GM04504 (cell line): ENCODE measurements at regions not wholly inside any gene's neighbourhood (a gene's known extent, or its start where the extent isn't known, plus 50 kb on each side); places are given as distances from the start of the nearest gene placed in this dataset.

ENCODE experiments used
- DNase-seq: peaks from one replicate; pipeline ENCODE4 v3.0.0-alpha.2; 2012; ENCODE audit warnings: low read depth

GRCh38 chr6:104064876-104065275 lies 794.8 kb downstream of the HACE1 start:
- no peak for DNase-seq

DNA sequence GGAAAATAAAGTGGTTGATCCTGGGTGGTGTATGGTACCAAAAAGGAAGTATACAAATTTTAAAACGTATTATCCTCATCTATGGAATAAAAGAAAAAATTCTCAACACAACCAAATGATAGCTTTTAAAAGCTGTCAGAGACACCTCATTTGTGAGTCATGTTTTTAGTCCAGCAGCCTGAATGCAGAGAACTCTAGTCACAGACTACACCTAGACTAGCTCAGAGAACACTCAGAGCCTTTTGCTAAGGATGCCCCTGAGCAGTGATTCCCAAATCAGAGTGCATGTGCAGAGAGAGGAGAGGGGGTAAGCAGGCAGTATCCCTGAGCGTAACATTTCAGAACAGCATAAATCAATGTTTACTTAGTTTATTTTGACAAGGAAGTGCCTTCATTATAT lies 809.3 kb downstream of the HACE1 start:
- no peak for DNase-seq

GRCh38 chr6:104046426-104046825 lies 813.3 kb downstream of the HACE1 start:
- no peak for DNase-seq

DNA sequence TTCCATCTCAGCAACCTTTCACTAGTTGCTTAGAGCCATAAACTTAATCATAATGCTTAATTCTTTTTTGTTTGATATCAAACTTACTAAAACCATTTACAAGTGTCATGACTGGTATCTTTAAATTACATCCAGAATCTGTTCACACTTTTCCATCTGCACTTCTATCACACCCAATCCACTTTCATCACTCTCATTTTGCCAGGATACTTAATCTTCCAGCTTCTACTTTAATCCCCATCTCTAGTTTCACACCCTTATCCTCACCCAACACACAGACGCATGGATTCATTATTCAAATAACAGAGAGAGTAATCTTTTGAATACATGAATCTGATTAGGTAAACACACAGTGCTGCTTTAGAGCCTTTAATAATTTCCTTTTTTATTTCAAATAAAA lies 828.4 kb downstream of the HACE1 start:
- no peak for DNase-seq

DNA sequence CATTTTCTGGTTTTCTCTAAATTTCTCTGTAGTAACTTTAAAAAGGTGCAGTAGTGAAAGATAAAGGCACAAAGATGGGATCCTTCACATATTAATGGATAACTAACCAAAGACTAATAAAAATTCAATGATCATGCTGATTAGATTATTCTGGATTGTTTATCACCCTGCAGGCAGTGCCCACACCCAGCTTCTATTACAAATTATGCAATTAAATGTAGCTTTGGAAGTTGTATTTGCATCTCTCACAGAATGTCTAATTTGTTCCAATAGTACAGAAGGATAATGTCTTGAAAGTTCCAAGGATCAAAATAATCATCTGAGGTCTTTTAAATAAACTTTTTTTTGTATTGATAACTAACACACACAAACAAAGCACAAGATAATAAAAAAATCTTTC lies 837.6 kb downstream of the HACE1 start:
- no peak for DNase-seq

GRCh38 chr6:104019075-104019753 lies 840.5 kb downstream of the HACE1 start:
- DNase-seq = no peak

DNA sequence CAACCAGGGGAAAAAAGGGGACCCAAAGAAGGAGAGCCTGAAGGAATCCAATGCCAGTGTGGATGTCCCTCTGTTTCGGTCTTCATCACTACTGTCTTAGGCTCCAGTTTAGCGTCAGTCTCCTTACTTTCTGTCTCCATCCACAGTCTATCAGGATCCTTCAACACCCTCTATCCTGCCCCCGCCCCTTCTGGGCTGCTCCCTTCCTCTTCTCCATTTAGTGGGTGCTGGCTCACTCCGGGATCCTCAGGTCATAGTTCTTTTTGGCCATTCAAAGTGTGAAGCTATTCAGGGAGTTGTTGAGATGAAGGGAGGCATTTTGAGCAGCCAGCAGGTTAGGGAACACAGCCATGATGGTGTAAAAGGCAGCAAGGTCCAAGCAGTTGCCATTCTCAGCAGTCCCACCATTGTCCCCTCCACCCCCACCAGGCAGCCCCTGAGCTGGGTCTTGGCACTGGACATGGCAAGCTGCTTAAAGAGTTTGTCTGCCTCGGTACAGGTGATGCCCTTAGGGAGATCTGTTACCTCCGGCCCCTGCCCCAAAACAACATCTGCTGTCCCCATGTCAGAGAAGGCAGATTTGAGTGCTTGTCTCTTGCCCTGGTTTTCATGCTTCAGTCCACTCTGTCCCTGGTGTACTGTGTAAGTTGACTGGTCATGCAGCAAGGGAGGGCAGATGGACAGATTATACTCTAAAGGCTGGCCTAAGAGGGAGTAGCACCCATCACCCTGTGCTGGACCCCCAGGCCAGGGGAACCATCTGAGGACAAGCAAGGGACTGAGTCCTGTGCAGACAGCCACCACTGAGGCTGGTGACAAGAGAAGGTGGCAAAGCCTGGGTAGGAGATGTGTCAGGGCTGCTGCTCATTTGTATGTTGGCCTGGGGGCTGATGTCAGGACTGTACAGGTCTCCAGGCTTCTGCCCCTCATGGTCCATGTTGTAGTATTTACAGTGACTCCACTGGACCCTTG lies 842.0 kb downstream of the HACE1 start:
- no peak for DNase-seq

GRCh38 chr6:104014163-104014959 lies 845.4 kb downstream of the HACE1 start:
- no peak for DNase-seq

DNA sequence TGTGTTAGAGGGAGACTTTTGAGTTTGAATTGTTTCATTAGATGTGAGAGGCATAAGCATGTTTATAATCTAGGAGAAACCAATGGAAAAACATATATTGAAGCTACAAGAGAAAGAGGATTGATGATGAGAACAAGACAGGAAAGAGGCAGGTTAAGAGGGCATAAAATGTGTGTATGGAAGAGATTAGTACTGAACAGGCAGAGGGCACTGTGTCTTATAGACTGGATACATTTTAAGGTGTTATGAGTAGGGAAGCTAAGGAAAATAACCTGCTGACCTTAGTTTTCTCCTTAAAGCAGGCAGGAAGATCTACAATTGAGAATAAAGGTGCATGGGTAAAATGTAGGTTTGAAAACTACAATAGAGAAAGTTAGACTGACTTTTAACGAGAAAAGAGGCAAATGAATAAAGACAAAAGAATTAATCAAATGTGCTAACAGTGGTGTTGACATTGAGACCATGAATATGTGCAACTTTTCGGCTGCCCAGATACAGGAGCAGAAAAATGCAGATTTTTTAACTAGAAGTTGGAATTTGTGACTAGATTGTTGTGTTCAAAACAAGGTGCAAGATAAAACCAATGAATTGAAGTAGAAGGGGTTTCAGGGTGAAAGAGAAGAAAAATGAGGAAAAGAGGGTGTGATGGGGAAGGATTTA lies 846.3 kb downstream of the HACE1 start:
- DNase-seq = no peak

- no peak for DNase-seq
These were observed 848.8 kb downstream of the HACE1 start for GRCh38 chr6:104010897-104011296.

DNA sequence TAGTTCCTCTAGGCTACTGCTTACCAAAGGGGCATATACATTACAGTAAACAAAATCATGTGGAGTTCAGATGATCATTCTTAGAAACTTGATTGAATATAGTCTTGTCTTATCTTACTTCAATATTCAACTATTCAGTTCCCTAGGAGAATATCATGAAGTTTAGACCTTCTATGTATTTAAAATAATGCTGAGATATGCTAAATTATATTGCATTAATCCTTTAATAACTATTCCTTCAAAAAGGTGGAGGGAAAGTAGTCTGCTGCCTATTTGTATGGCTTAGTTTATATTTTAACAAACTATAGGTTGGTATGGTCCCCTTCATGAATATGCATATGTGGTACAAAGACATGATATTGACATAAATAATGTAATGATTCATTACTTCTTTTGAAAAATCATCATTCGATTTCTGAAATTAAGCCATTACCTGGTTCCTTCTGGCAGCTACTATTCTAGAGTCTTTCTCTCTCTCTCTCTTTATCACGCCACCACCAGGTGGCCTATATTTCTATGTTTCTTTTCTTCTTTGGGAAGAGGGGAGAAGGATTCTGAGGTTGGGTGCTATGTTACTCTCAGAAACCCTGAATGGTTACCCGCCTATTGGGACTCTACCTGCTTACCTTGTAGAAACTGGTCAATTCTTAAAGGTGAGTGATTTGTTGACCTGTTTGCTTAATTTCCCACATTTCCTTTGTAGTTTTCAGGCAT lies 855.8 kb downstream of the HACE1 start:
- no peak for DNase-seq

DNA sequence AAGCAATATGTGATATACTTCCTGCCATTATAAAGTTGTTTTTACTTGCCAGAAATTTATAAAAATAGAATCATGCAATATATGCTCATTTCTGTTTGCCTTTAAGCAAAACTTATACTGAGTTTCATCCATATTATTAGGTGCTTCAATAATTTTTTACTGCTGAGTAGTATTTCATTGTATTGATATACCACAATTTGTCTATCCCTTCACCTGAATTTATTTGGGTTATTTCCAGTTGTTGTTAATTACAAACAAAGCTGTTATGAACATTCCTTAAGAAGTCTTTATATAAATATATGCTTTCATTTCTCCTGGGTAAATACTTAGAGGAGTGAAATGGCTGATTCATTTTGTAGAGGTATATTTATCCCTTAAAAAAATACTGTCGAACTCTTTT lies 864.1 kb downstream of the HACE1 start:
- no peak for DNase-seq

DNA sequence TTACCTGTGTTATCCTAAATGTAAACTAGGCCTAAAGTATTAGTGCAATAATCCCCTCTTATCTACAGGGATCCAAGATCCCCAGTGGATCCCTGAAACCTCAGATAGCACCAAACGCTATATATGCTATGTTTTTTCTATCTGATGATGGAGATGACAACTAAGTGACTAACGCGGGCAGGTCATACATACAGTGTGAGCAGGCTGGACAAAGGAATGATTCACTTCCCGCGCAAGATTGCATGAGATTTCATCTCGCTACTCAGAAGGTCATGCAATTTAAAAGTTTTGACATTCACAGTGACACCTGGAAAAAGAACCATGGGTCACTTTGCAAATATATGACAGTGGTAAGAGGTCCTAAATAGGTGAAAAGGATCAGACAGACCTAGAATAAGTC lies 875.9 kb downstream of the HACE1 start:
- DNase-seq = no peak

DNA sequence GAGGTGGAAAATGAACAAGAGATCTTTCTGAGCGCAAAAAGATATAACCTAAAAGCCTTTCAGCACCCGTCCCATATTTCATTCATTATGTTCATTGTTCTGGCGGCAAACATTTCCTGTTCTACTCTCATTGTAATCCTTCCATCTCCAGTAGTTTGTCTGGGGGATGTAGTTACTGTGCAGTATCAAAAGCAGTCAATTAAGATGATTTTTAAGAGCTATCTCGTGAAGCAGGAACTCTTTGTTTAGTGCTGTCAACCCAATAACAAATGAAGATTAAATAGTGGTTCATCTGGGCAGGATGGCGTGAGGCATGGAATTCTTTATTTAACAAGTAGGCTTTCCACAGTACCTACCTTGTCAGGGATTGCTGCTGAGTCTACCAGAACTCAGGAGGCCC lies 876.7 kb downstream of the HACE1 start:
- no peak for DNase-seq

DNA sequence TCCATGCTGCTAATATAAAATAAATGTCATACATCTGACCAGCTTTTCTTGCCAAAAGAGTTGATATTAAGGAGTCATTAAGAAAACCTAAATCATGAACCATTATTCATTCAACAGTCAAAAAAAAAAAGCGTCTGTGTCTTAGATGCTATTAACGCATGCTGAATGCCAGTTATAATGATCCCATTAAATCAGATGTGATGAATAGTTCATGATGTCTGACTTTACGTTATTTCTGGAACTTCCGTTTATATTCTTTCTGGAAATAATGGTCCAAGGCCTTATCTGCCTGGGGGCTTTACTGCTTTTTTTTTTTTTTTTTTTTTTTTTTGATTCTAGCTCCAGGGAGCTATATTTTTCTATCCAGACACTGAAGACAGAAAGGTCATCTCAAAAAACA lies 877.1 kb downstream of the HACE1 start:
- DNase-seq = no peak

- DNase-seq = no peak
These were observed 880.4 kb downstream of the HACE1 start for GRCh38 chr6:103979308-103979707.

- DNase-seq = no peak
These were observed 922.3 kb downstream of the HACE1 start for GRCh38 chr6:103937389-103937788.

- DNase-seq = no peak
These were observed 934.4 kb downstream of the HACE1 start for GRCh38 chr6:103925317-103925716.

DNA sequence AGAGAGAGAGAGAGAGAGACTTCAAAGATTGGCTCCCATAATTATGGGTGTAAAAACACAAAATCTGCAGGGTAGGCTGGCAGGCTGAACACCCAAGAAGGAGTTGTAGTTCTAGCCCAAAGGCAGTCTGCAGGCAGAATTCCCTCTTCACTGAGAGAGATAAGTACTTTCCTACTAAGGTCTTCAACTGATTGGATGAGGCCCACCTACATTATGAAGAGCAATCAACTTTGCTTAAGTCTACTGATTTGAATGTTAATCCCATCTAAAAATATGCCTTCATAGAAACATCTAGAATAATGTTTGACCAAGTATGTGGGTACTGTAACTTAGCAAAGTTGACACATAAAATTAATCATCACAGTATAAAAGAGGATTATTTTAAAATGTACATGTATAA lies 949.7 kb downstream of the HACE1 start:
- no peak for DNase-seq

DNA sequence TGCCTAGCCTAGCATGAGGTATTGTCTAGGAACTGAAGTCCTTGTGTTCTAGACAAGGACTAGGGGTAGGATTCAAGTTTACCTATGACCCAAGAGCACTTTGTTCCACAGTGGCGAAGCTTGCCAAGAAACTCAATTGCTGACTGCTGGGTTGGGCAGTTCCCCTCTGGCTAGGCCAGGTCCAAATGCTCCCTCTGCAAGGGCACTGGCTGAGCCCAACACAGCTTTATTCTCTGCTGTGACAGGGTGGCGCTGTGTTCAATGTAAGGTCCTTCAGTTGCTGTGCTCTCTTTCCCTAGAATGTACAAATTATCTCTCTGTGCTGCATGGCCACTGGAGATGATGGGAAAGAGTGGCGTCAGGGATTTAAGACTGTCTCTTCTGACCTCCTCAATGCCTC lies 950.8 kb downstream of the HACE1 start:
- no peak for DNase-seq

GRCh38 chr6:103895136-103895535 lies 964.6 kb downstream of the HACE1 start:
- no peak for DNase-seq
